H1 (cell line): ENCODE measurements at regions not wholly inside any gene's neighbourhood (a gene's known extent, or its start where the extent isn't known, plus 50 kb on each side); places are given as distances from the start of the nearest gene placed in this dataset.

Experiments
- GTF2F1 ChIP-seq: IDR thresholded peaks from 2 replicates; pipeline ENCODE4 v1.6.1; 2012; ENCODE audit warnings: low read depth, low read length, improper control_type of control experiment, borderline replicate concordance
- HDAC2 ChIP-seq, 2 experiments: fragments of 300-600 bp in 1 of 2; sonication (generic) in 1 of 2; IDR thresholded peaks; 2 replicates each; pipeline ENCODE4 v1.6.1; 2011 to 2012; ENCODE audit warnings: low read depth in 2 of 2, low read length in 2 of 2, mild to moderate bottlenecking in 2 of 2, moderate library complexity in 2 of 2, borderline replicate concordance in 1 of 2, inconsistent platforms in 1 of 2
- JUND ChIP-seq: IDR thresholded peaks from 2 replicates; pipeline ENCODE4 v1.6.1; 2011; ENCODE audit warnings: mild to moderate bottlenecking, improper control_type of control experiment, low read length

DNA sequence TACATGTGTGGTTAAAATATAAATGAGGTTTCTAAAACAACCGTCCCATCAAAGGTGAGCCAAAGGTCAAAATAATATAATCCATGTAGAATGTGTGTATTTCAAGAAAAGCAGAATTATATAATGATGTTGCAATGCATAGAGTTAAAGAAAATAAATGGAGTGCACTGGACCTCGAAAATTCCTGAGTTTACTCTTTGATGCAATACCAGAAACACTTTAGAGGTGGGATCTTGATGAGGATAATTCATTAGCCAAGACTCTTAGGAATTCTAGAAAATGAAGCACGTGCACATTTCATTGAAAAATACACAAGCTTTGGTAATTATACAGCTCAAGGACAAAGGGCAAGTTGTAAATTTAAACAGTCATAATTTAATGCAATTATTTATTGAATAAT, 508.9 kb upstream of the ARGLU1 start (continued):
- TF ChIP-seq JUND (no peak), HDAC2 (IDR thresholded peaks at IDR 0.05; ENCODE audit: borderline replicate concordance in 1 of 2, low read depth in 2 of 2, low read length in 2 of 2) (no peak), GTF2F1 (no peak)
- TF ChIP-seq, all 59 proteins: peak for 0
